ENCODE measurements at regions not wholly inside any gene's neighbourhood (a gene's known extent, or its start where the extent isn't known, plus 50 kb on each side); places are given as distances from the start of the nearest gene placed in this dataset.
"Not testable (repeated sequence)": the region's sequence is repeated elsewhere in the genome, so short reads cannot be mapped to it uniquely, and the experiment has no call there.

DNA sequence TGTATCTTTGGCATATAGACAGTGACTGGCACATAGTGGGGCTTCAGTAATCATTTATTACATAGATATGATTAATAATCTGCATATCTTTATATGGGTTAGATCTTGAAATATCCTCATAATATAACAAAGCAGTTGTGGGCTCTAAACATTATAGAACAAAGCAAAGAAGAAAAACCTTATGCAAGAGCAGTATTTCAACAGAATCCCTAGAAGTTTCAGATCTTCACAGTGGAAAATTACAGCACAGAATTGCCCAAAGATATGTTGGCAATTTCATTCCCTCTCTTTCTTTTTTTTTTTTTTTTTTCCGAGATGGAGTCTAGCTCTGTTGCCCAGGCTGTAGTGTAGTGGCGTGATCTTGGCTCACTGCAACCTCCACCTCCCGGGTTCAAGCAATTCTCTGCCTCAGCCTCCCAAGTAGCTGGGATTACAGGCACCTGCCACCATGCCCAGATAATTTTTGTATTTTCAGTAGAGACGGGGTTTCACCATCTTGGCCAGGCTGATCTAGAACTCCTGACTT lies 56.9 kb upstream of the PTPN12 start:
- TF ChIP-seq, protein P1, sequence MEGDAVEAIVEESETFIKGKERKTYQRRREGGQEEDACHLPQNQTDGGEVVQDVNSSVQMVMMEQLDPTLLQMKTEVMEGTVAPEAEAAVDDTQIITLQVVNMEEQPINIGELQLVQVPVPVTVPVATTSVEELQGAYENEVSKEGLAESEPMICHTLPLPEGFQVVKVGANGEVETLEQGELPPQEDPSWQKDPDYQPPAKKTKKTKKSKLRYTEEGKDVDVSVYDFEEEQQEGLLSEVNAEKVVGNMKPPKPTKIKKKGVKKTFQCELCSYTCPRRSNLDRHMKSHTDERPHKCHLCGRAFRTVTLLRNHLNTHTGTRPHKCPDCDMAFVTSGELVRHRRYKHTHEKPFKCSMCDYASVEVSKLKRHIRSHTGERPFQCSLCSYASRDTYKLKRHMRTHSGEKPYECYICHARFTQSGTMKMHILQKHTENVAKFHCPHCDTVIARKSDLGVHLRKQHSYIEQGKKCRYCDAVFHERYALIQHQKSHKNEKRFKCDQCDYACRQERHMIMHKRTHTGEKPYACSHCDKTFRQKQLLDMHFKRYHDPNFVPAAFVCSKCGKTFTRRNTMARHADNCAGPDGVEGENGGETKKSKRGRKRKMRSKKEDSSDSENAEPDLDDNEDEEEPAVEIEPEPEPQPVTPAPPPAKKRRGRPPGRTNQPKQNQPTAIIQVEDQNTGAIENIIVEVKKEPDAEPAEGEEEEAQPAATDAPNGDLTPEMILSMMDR (conservative IDR thresholded peaks at IDR 0.05; ENCODE audit: low read length), result not testable (repeated sequence)
- not testable (repeated sequence) for TF ChIP-seq EZH2phosphoT487 (IDR thresholded peaks at IDR 0.05; ENCODE audit: borderline replicate concordance, low read depth, low read length)
